OCI-LY3 (cell line): ENCODE measurements at regions not wholly inside any gene's neighbourhood (a gene's known extent, or its start where the extent isn't known, plus 50 kb on each side); places are given as distances from the start of the nearest gene placed in this dataset.

Experiments
- H2AFZ ChIP-seq: fragments of 200-600, 300-600 bp; shearing (Covaris generic); 2 replicates; pipeline ENCODE4 v1.6.0; 2014; ENCODE audit warnings: antibody characterized with exemption, low read depth, low read length
- H3K27ac ChIP-seq: fragments of 200-600, 300-600 bp; sonication (generic); 2 replicates; pipeline ENCODE4 v1.5.1; 2014; ENCODE audit warnings: mild to moderate bottlenecking, low read length, moderate library complexity, mixed read lengths
- H3K27me3 ChIP-seq: fragments of 200-600, 300-600 bp; sonication (generic); 2 replicates; pipeline ENCODE4 v1.6.1; 2014; ENCODE audit warnings: low read depth, low read length, mixed read lengths
- H3K36me3 ChIP-seq: fragments of 200-600, 300-600 bp; sonication (generic); replicated peaks from 2 replicates; pipeline ENCODE3; 2014; ENCODE audit warnings: low read depth, low read length, mixed read lengths
- H3K4me1 ChIP-seq: fragments of 300-600, 200-600 bp; sonication (generic); 2 replicates; pipeline ENCODE4 v1.6.1; 2014; ENCODE audit warnings: low read length, mixed read lengths
- H3K4me2 ChIP-seq: fragments of 200-600, 300-600 bp; sonication (generic); 2 replicates; pipeline ENCODE4 v1.6.1; 2014; ENCODE audit warnings: low read length, mixed read lengths
- H3K4me3 ChIP-seq: fragments of 300-600, 200-600 bp; sonication (generic); 2 replicates; pipeline ENCODE4 v1.5.1; 2014; ENCODE audit warnings: antibody characterized with exemption, mild to moderate bottlenecking, low read length, moderate library complexity
- H3K79me2 ChIP-seq: fragments of 300-600, 200-600 bp; shearing (Covaris generic); 2 replicates; pipeline ENCODE4 v1.6.1; 2014; ENCODE audit warnings: mild to moderate bottlenecking, low read length, mixed read lengths
- H3K9ac ChIP-seq: fragments of 300-600, 200-600 bp; shearing (Covaris generic); 2 replicates; pipeline ENCODE4 v1.6.0; 2014; ENCODE audit warnings: mild to moderate bottlenecking, low read length, moderate library complexity
- H3K9me3 ChIP-seq: fragments of 200-600, 300-600 bp; shearing (Covaris generic); 2 replicates; pipeline ENCODE4 v1.6.1; 2014; ENCODE audit warnings: low read length, mixed read lengths; ENCODE audit not compliant: insufficient read depth
- H4K20me1 ChIP-seq: fragments of 200-600, 300-600 bp; sonication (generic); 2 replicates; pipeline ENCODE4 v1.6.1; 2016; ENCODE audit warnings: low read length, mixed read lengths; ENCODE audit not compliant: insufficient read depth
- EZH2phosphoT487 ChIP-seq: fragments of 200-600 bp; shearing (Covaris generic); IDR thresholded peaks from 2 replicates; pipeline ENCODE4 v1.6.1; 2018; ENCODE audit warnings: antibody characterized with exemption, mixed run types, low read depth
- TF ChIP-seq, protein P1 (sequence below): fragments of 200-600, 300-600 bp; sonication (generic); IDR thresholded peaks from 2 replicates; pipeline ENCODE4 v1.5.1; 2014; ENCODE audit warnings: antibody characterized with exemption, low read length, low read depth

DNA sequence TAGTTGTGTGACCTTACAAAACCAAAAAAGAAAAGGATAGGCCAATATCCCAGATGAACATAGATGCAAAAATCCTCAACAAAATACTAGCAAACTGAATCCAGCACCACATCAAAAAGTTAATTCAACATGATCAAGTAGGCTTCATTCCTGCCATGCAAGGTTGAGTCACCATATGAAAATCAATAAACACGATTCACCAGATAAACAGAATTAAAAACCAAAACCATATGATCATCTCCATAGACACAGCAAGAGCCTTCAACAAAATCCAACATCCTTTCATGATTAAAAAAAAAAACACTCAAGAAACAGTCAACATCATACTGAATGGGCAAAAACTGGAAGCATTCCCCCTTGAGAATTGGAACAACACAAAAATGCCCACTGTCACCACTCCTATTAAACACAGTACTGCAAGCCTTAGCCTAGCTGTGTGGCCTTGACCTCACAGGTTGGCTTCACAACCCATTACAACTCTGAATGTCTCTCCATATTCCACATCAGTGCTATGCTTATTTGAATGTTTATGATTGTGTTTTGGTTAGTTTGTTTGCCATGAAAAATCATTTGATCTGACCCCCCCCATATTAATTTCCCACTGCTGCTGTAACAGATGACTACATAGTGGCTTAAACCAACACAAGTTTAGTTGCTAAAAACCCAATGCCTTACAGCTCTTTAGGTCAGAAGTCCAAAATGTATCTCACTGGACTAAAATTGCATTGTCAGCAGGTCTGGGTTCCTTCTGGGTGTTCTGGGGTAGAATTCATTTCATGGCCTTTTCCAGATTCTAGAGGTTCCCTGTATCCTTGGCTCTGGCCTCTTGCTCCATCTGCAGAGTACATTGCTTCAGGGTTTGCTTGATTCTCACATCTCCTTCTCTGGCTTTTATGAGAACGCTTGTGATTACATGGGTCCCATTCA, 257.1 kb upstream of the DYNLRB2 start:
- Histone ChIP-seq H3K27me3 (no peaks in the 10 kb centered on the region), H3K4me1 (no peaks in the 10 kb centered on the region), H3K9ac (no peak overlapping the region), H4K20me1 (no peaks in the 10 kb centered on the region), H3K79me2 (no peaks in the 10 kb centered on the region), H2AFZ (no peak overlapping the region), H3K4me3 (no peak overlapping the region), H3K27ac (no peak overlapping the region), H3K9me3 (no peaks in the 10 kb centered on the region), H3K4me2 (no peak overlapping the region), H3K36me3 (no peaks in the 10 kb centered on the region)
- no peak for TF ChIP-seq EZH2phosphoT487
- TF ChIP-seq, protein P1, sequence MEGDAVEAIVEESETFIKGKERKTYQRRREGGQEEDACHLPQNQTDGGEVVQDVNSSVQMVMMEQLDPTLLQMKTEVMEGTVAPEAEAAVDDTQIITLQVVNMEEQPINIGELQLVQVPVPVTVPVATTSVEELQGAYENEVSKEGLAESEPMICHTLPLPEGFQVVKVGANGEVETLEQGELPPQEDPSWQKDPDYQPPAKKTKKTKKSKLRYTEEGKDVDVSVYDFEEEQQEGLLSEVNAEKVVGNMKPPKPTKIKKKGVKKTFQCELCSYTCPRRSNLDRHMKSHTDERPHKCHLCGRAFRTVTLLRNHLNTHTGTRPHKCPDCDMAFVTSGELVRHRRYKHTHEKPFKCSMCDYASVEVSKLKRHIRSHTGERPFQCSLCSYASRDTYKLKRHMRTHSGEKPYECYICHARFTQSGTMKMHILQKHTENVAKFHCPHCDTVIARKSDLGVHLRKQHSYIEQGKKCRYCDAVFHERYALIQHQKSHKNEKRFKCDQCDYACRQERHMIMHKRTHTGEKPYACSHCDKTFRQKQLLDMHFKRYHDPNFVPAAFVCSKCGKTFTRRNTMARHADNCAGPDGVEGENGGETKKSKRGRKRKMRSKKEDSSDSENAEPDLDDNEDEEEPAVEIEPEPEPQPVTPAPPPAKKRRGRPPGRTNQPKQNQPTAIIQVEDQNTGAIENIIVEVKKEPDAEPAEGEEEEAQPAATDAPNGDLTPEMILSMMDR: no peak

- H3K9me3 ChIP-seq: no peaks in the 10 kb centered on the region
- no peaks in the 10 kb centered on the region for H3K4me1 ChIP-seq
- no peaks in the 10 kb centered on the region for H3K79me2 ChIP-seq
- H4K20me1 ChIP-seq: no peaks in the 10 kb centered on the region
- H3K4me2 ChIP-seq: no peak overlapping the region
- H2AFZ ChIP-seq: no peak overlapping the region
- TF ChIP-seq, protein P1: no peak
- H3K27me3 ChIP-seq: no peaks in the 10 kb centered on the region
- H3K36me3 ChIP-seq: no peaks in the 10 kb centered on the region
- no peak overlapping the region for H3K27ac ChIP-seq
- no peak overlapping the region for H3K9ac ChIP-seq
- no peak overlapping the region for H3K4me3 ChIP-seq
Measured at GRCh38 chr16:80280557-80280956, 260.2 kb upstream of the DYNLRB2 start.

- H3K9me3 ChIP-seq: no peaks in the 10 kb centered on the region
- H3K4me2 ChIP-seq: no peak overlapping the region
- TF ChIP-seq EZH2phosphoT487: no peak
- no peaks in the 10 kb centered on the region for H4K20me1 ChIP-seq
- no peaks in the 10 kb centered on the region for H3K79me2 ChIP-seq
- H3K4me3 ChIP-seq: no peak overlapping the region
- no peaks in the 10 kb centered on the region for H3K36me3 ChIP-seq
- no peak overlapping the region for H2AFZ ChIP-seq
- H3K27me3 ChIP-seq: no peaks in the 10 kb centered on the region
- H3K9ac ChIP-seq: no peak overlapping the region
- H3K27ac ChIP-seq: no peak overlapping the region
- no peaks in the 10 kb centered on the region for H3K4me1 ChIP-seq
Measured at GRCh38 chr16:80279656-80280055, 261.1 kb upstream of the DYNLRB2 start.

DNA sequence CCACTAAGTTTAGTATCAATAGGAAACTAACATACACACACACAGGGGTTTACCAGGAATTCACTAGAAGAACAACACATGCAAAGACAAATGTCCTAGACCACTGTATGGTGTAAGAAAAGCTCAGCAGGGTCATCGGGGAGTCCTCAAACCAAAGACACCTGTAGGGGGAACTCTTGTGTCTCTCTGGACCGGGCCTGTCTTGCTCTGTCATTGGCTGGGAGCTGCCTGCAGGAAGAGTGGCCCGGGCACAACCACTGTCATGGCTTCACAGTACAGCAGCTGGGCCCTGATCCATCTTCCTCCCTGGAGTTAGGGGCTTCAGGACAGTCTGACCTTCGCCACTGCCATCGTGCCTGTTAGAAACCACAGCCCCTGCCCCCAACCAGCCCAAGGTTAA, 263.6 kb upstream of the DYNLRB2 start:
- TF ChIP-seq, protein P1: peak; percentile 21; the same call in 1 of the 2 replicates
- no peak for TF ChIP-seq EZH2phosphoT487
- Histone ChIP-seq H3K36me3 (no peaks in the 10 kb centered on the region), H3K27ac (no peak overlapping the region), H4K20me1 (no peaks in the 10 kb centered on the region), H3K4me1 (no peaks in the 10 kb centered on the region), H2AFZ (no peak overlapping the region), H3K27me3 (peaks cover 6% of the 10 kb centered on the region; the same call in 1 of the 2 replicates), H3K9ac (no peak overlapping the region), H3K4me3 (no peak overlapping the region), H3K4me2 (no peak overlapping the region), H3K79me2 (no peaks in the 10 kb centered on the region), H3K9me3 (no peaks in the 10 kb centered on the region)
